ENCODE measurements at regions not wholly inside any gene's neighbourhood (a gene's known extent, or its start where the extent isn't known, plus 50 kb on each side); places are given as distances from the start of the nearest gene placed in this dataset.

DNA sequence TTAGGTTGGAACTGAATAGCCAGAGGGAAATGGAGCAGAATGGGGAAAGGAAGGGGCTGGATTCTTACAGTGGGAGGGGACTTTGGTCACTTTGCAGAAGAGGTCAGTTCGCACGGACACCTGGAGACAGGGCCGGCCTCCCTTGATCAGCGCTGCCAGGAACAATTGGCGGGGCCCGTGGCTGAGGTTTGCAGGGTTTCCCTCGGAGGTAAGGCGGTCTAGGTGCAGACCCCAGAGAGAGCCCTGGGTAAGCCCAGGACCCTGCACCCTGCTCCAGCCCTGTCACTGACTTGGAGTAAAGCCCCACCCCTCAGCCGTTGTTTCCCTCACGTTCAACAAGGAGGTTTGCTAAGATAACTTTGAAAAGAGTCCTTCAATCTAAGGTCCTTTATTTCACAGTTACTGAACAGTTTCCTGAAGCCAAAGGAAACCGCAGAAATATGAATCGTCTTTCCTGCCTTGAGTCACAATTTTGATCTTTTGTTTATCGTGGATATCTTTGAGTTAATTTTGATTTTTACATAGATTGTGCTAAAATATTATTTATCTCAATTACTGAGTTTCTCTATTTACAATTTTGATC, 231.4 kb upstream of the RTL1 start:
- no peak for DNase-seq (ENCODE audit: low read depth in 2 of 2)

GRCh38 chr14:101135796-101136742, 232.5 kb upstream of the RTL1 start:
- DNase-seq (ENCODE audit: low read depth in 2 of 2): no peak

- no peak for DNase-seq (ENCODE audit: low read depth in 2 of 2)
Observed at GRCh38 chr14:101137234-101137633, 233.7 kb upstream of the RTL1 start.

DNA sequence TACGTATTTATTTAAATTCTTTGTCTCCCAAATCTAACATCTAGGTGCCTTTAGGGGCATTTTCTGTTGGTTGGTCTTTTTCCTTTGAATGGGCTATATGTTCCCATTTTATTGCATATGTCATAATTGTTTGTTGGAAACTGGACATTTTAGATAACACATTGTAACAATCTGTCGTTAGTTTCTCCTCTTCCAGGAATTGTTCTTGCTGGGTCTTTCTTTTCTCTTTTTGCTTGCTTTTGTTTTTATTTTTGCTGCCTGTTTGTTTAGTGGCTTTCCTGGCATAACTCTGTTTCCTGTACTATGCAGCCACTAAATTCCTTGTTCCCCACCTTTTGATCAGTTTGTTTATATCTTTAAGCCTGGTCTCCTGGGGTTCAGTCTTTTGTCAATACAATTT, 244.3 kb upstream of the RTL1 start:
- DNase-seq (ENCODE audit: low read depth in 2 of 2): no peak

GRCh38 chr14:101150039-101150610, 246.6 kb upstream of the RTL1 start:
- DNase-seq (ENCODE audit: low read depth in 2 of 2): no peak

- DNase-seq (ENCODE audit: low read depth in 2 of 2): no peak
Observed at GRCh38 chr14:101151226-101151926, 247.9 kb upstream of the RTL1 start.

- DNase-seq (ENCODE audit: low read depth in 2 of 2): no peak
Observed at GRCh38 chr14:101151927-101152305, 248.4 kb upstream of the RTL1 start.

GRCh38 chr14:101152855-101153254, 249.3 kb upstream of the RTL1 start:
- DNase-seq (ENCODE audit: low read depth in 2 of 2): no peak

DNA sequence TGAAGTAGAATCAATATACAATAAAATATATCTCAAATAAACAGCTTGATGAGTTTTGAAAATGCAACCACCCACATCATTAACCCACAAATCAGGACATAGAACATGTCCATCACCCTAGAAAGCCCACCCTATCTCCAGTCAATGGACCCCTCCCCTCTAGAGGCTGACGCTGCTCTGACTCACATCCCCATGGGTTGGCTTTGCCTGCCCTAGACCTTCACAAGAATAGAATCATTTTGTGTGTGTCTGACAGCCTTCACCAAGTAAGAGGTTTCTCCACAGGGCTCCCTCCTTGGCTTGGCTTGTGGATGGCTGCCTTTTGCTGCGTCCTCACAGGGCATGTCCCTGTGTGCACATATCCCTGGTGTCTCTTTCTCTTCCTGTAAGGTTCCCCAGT, 250.2 kb upstream of the RTL1 start:
- DNase-seq (ENCODE audit: low read depth in 2 of 2): no peak

GRCh38 chr14:101155575-101155974, 252.1 kb upstream of the RTL1 start:
- no peak for DNase-seq (ENCODE audit: low read depth in 2 of 2)

GRCh38 chr14:101167428-101167827, 263.9 kb upstream of the RTL1 start:
- no peak for DNase-seq (ENCODE audit: low read depth in 2 of 2)

GRCh38 chr14:101169267-101169666, 265.7 kb upstream of the RTL1 start:
- no peak for DNase-seq (ENCODE audit: low read depth in 2 of 2)

- no peak for DNase-seq (ENCODE audit: low read depth in 2 of 2)
Observed at GRCh38 chr14:101171650-101172049, 268.1 kb upstream of the RTL1 start.

DNA sequence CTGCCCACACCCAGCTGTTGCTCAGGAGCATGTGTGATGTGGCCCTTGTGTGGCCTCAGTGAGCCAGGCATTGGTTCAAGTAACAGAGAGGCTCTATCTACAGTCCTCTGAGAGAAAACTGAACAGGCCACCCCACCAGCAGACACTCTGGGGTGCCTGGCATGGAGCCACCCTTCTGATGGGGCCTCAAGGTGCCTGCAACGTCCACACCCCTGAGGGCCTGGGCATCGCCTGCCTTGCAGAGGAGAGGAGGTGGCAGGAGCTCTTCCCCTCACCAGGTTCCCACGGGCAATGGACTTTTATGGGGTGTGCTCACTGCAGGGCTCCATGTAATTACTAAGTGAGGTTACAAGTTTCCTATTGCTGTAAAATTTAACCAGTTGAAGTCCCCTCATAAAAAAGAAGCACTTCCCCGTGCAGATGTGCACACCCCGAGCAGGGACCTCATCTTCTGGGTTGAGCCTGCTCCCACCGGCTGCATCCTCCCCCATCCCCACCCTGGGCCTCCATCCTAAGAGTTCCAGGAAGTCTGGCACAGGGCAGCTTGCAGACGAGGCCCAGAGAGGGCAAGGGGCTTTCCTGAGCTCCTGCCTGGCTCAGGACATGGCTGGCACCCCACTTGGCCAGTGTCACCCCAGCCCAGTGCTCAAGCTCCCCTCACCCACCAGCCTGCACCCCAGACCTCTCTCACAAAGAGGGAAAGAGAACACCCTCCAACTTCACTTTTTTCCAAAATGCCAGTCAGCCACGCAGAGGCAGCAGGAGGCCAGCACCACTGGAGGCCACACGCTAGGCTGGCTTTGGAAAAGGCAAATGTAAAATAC, 270.4 kb upstream of the RTL1 start:
- DNase-seq (ENCODE audit: low read depth in 2 of 2): no peak

GRCh38 chr14:101174522-101174838, 271.0 kb upstream of the RTL1 start:
- DNase-seq (ENCODE audit: low read depth in 2 of 2): no peak

GRCh38 chr14:101174980-101175606, 271.6 kb upstream of the RTL1 start:
- no peak for DNase-seq (ENCODE audit: low read depth in 2 of 2)

GRCh38 chr14:101175731-101176534, 272.4 kb upstream of the RTL1 start:
- DNase-seq (ENCODE audit: low read depth in 2 of 2): no peak

- DNase-seq (ENCODE audit: low read depth in 2 of 2): no peak
Observed at GRCh38 chr14:101176535-101177205, 273.1 kb upstream of the RTL1 start.

- no peak for DNase-seq (ENCODE audit: low read depth in 2 of 2)
Observed at GRCh38 chr14:101177301-101177971, 273.9 kb upstream of the RTL1 start.

All from stimulated activated CD8-positive, alpha-beta memory T cell treated with anti-CD3 and anti-CD28 coated beads, Interleukin-2, amount 100 ng/mL, for 1 hour (primary cell).